IMR-90 (cell line): ENCODE measurements at regions not wholly inside any gene's neighbourhood (a gene's known extent, or its start where the extent isn't known, plus 50 kb on each side); places are given as distances from the start of the nearest gene placed in this dataset.

Experiments used
- ATAC-seq: fragments of 200-7000 bp; cut with Tn5 transposase; 2 replicates; pipeline ENCODE4 v1.9.1; 2020; ENCODE audit warnings: low read depth, mild to moderate bottlenecking, moderate library complexity
- BruUV-seq: library from RNA; stranded (reverse); fragments of 400-500 nt; replicated peaks from 2 replicates; lab custom pipeline; 2021; lab: Mats Ljungman, UMichigan
- CTCF ChIA-PET: fragments of 300-600 bp; formaldehyde crosslinking; extraction: SDS; loops from one replicate; lab custom pipeline; 2021; ENCODE audit warnings: antibody characterized with exemption; lab: Yijun Ruan, JAX
- POLR2A ChIA-PET: fragments of 300-600 bp; sonication (Branson Sonifier 250); formaldehyde crosslinking; loops from one replicate; lab custom pipeline; 2022; ENCODE audit warnings: antibody characterized with exemption; ENCODE audit not compliant: unreplicated experiment; lab: Charles Lee
- DNase-seq: peaks from one replicate; pipeline ENCODE4 v3.0.0; 2013
- H2AFZ ChIP-seq: replicated peaks from 2 replicates; pipeline ENCODE3; 2013; ENCODE audit warnings: low read length, mild to moderate bottlenecking; ENCODE audit not compliant: poor library complexity
- H2AK5ac ChIP-seq: 2 replicates; pipeline ENCODE4 v1.6.1; 2013; ENCODE audit warnings: low read depth, low read length, inconsistent platforms
- H2AK9ac ChIP-seq: replicated peaks from 2 replicates; pipeline ENCODE3; 2013; ENCODE audit warnings: mild to moderate bottlenecking, low read depth, low read length, moderate library complexity; ENCODE audit not compliant: poor library complexity
- H2BK120ac ChIP-seq: 2 replicates; pipeline ENCODE4 v1.6.1; 2013; ENCODE audit warnings: low read depth, low read length, inconsistent platforms
- H2BK15ac ChIP-seq: 3 replicates; pipeline ENCODE4 v1.6.1; 2013; ENCODE audit warnings: low read depth, low read length, inconsistent platforms
- H2BK20ac ChIP-seq: 2 replicates; pipeline ENCODE4 v1.6.1; 2013; ENCODE audit warnings: low read depth, mild to moderate bottlenecking, inconsistent platforms, low read length, moderate library complexity
- H2BK5ac ChIP-seq: 2 replicates; pipeline ENCODE4 v1.6.1; 2013; ENCODE audit warnings: mild to moderate bottlenecking, low read depth, low read length, inconsistent platforms; ENCODE audit not compliant: poor library complexity, severe bottlenecking
- H3K14ac ChIP-seq: replicated peaks from 2 replicates; pipeline ENCODE4 v1.6.1; 2013; ENCODE audit warnings: low read depth, low read length, inconsistent platforms
- H3K18ac ChIP-seq: 2 replicates; pipeline ENCODE4 v1.6.1; 2013; ENCODE audit warnings: low read depth, low read length, control low read depth
- H3K23ac ChIP-seq: 2 replicates; pipeline ENCODE4 v1.6.1; 2013; ENCODE audit warnings: low read depth, low read length, inconsistent platforms
- H3K27ac ChIP-seq: 2 replicates; pipeline ENCODE4 v1.5.1; 2013; ENCODE audit warnings: mild to moderate bottlenecking, control low read depth, low read length; ENCODE audit not compliant: insufficient read depth
- H3K27me3 ChIP-seq: 2 replicates; pipeline ENCODE4 v1.6.1; 2013; ENCODE audit warnings: low read length; ENCODE audit not compliant: control insufficient read depth, insufficient read depth
- H3K36me3 ChIP-seq: 2 replicates; pipeline ENCODE4 v1.6.1; 2013; ENCODE audit warnings: low read length, mixed read lengths; ENCODE audit not compliant: control insufficient read depth, insufficient read depth
- H3K4ac ChIP-seq: 2 replicates; pipeline ENCODE4 v1.6.1; 2013; ENCODE audit warnings: low read depth, low read length, inconsistent platforms
- H3K4me1 ChIP-seq: 2 replicates; pipeline ENCODE4 v1.6.1; 2013; ENCODE audit warnings: low read length, mixed read lengths; ENCODE audit not compliant: control insufficient read depth, insufficient read depth
- H3K4me2 ChIP-seq: 2 replicates; pipeline ENCODE4 v1.6.1; 2013; ENCODE audit warnings: low read depth, mild to moderate bottlenecking, control low read depth, low read length, moderate library complexity
- H3K4me3 ChIP-seq: 2 replicates; pipeline ENCODE4 v1.5.1; 2013; ENCODE audit warnings: low read depth, mild to moderate bottlenecking, control low read depth, low read length, moderate library complexity; ENCODE audit not compliant: insufficient read depth
- H3K56ac ChIP-seq: 2 replicates; pipeline ENCODE4 v1.6.1; 2013; ENCODE audit warnings: low read length, inconsistent platforms; ENCODE audit not compliant: insufficient read depth; ENCODE audit errors: extremely low read depth
- H3K79me1 ChIP-seq, 2 experiments: 2 replicates each; pipeline ENCODE4 v1.6.1; 2013; ENCODE audit warnings: low read length in 2 of 2, inconsistent platforms in 1 of 2, low read depth in 1 of 2
- H3K9ac ChIP-seq: 2 replicates; pipeline ENCODE4 v1.6.1; 2013; ENCODE audit warnings: low read depth, low read length, control low read depth
- H3K9me1 ChIP-seq: 2 replicates; pipeline ENCODE4 v1.6.1; 2013; ENCODE audit warnings: low read length, inconsistent platforms; ENCODE audit not compliant: insufficient read depth
- H3K9me3 ChIP-seq: 2 replicates; pipeline ENCODE4 v1.6.1; 2013; ENCODE audit warnings: low read length; ENCODE audit not compliant: control insufficient read depth, insufficient read depth
- H4K20me1 ChIP-seq: 2 replicates; pipeline ENCODE4 v1.6.1; 2013; ENCODE audit warnings: low read length, inconsistent platforms; ENCODE audit not compliant: insufficient read depth
- H4K5ac ChIP-seq: 2 replicates; pipeline ENCODE4 v1.6.1; 2013; ENCODE audit warnings: mild to moderate bottlenecking, low read depth, low read length, control low read depth
- H4K8ac ChIP-seq, 2 experiments: 2 replicates each; pipeline ENCODE4 v1.6.1; 2013; ENCODE audit warnings: low read depth in 2 of 2, low read length in 2 of 2, control low read depth in 1 of 2, inconsistent platforms in 1 of 2
- H4K91ac ChIP-seq: 2 replicates; pipeline ENCODE4 v1.6.1; 2013; ENCODE audit warnings: low read depth, low read length, inconsistent platforms; ENCODE audit not compliant: insufficient read depth
- BHLHE40 ChIP-seq: fragments of 150-350 bp; IDR thresholded peaks from 2 replicates; pipeline ENCODE4 v1.6.1; 2016; ENCODE audit warnings: mild to moderate bottlenecking, low read depth, low read length
- CHD1 ChIP-seq: IDR thresholded peaks from 2 replicates; pipeline ENCODE4 v1.6.1; 2012; ENCODE audit warnings: low read depth, low read length, improper control_type of control experiment
- FOS ChIP-seq: fragments of 150-350 bp; IDR thresholded peaks from 2 replicates; pipeline ENCODE4 v1.6.1; 2016; ENCODE audit warnings: low read depth, low read length
- MAFK ChIP-seq: IDR thresholded peaks from 2 replicates; pipeline ENCODE4 v1.6.1; 2012; ENCODE audit warnings: low read depth, low read length, improper control_type of control experiment
- MAZ ChIP-seq: IDR thresholded peaks from 2 replicates; pipeline ENCODE4 v1.6.1; 2012; ENCODE audit warnings: low read depth, mild to moderate bottlenecking, low read length, improper control_type of control experiment, moderate library complexity, borderline replicate concordance
- MXI1 ChIP-seq: IDR thresholded peaks from 2 replicates; pipeline ENCODE4 v1.6.1; 2012; ENCODE audit warnings: low read depth, mild to moderate bottlenecking, low read length, moderate library complexity, borderline replicate concordance
- POLR2A ChIP-seq: IDR thresholded peaks from 2 replicates; pipeline ENCODE4 v1.6.1; 2012; ENCODE audit warnings: mild to moderate bottlenecking, low read depth, low read length
- RCOR1 ChIP-seq: IDR thresholded peaks from 2 replicates; pipeline ENCODE4 v1.6.1; 2012; ENCODE audit warnings: mild to moderate bottlenecking, low read length, improper control_type of control experiment; ENCODE audit not compliant: insufficient replicate concordance
- SMC3 ChIP-seq: fragments of 150-350 bp; IDR thresholded peaks from 2 replicates; pipeline ENCODE4 v1.6.1; 2016; ENCODE audit warnings: low read depth, mild to moderate bottlenecking, antibody characterized with exemption, low read length, moderate library complexity
- dilution Hi-C: fragments of 300-500 bp; cut with HindIII; formaldehyde crosslinking; loops from one replicate; pipeline ENCODE4 v1.14.3; 2018; ENCODE audit warnings: low sequenced_read_pairs; ENCODE audit not compliant: unreplicated experiment
- in situ Hi-C: fragments of 300-500 bp; cut with MboI; formaldehyde crosslinking; loops from 3 replicates; pipeline ENCODE4 v1.14.3; 2019; ENCODE audit warnings: low sequenced_read_pairs, inconsistent platforms, mixed read lengths
- intact Hi-C: fragments of 100-400 bp; cut with micrococcal nuclease; formaldehyde crosslinking; loops from 2 replicates; pipeline ENCODE4 v1.10.0; 2022
- TF ChIP-seq, protein P1 (sequence below): fragments of 150-350 bp; IDR thresholded peaks from 2 replicates; pipeline ENCODE4 v1.6.1; 2016; ENCODE audit warnings: low read depth, mild to moderate bottlenecking, low read length, moderate library complexity, borderline replicate concordance
- TF ChIP-seq, protein P2 (sequence below): fragments of 150-350 bp; IDR thresholded peaks from 2 replicates; pipeline ENCODE4 v1.6.1; 2017; ENCODE audit warnings: mild to moderate bottlenecking, antibody characterized with exemption, low read length, low read depth

- TF ChIP-seq MAFK (no peak), SMC3 (no peak), POLR2A (no peak), BHLHE40 (no peak), MAZ (no peak), FOS (no peak), CHD1 (no peak), RCOR1 (no peak), MXI1 (no peak)
- TF ChIP-seq, protein P1, sequence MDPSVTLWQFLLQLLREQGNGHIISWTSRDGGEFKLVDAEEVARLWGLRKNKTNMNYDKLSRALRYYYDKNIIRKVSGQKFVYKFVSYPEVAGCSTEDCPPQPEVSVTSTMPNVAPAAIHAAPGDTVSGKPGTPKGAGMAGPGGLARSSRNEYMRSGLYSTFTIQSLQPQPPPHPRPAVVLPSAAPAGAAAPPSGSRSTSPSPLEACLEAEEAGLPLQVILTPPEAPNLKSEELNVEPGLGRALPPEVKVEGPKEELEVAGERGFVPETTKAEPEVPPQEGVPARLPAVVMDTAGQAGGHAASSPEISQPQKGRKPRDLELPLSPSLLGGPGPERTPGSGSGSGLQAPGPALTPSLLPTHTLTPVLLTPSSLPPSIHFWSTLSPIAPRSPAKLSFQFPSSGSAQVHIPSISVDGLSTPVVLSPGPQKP = no peak
- TF ChIP-seq, protein P2, sequence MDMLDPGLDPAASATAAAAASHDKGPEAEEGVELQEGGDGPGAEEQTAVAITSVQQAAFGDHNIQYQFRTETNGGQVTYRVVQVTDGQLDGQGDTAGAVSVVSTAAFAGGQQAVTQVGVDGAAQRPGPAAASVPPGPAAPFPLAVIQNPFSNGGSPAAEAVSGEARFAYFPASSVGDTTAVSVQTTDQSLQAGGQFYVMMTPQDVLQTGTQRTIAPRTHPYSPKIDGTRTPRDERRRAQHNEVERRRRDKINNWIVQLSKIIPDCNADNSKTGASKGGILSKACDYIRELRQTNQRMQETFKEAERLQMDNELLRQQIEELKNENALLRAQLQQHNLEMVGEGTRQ = no peak
- Histone ChIP-seq H3K14ac (no peak overlapping the region), H3K23ac (no peak overlapping the region), H4K20me1 (no peaks in the 10 kb centered on the region), H2AK5ac (no peak overlapping the region), H3K9me1 (peaks cover 3% of the 10 kb centered on the region; the same call in 1 of the 2 replicates), H3K27ac (no peak overlapping the region), H4K8ac (no peak overlapping the region), H2BK5ac (no peak overlapping the region), H2AK9ac (no peak overlapping the region), H2BK15ac (no peak overlapping the region), H3K79me1 (no peaks in the 10 kb centered on the region), H3K4ac (no peak overlapping the region), H3K27me3 (no peaks in the 10 kb centered on the region), H3K56ac (no peak overlapping the region), H3K4me1 (peaks cover 2% of the 10 kb centered on the region), H3K18ac (no peak overlapping the region), H2AFZ (no peak overlapping the region), H2BK20ac (no peak overlapping the region), H2BK120ac (no peak overlapping the region), H3K36me3 (no peaks in the 10 kb centered on the region), H3K9me3 (no peaks in the 10 kb centered on the region), H3K9ac (no peak overlapping the region), H4K5ac (no peak overlapping the region), H3K4me2 (no peak overlapping the region), H3K4me3 (no peak overlapping the region), H4K91ac (no peak overlapping the region)
- dilution Hi-C loops (no loop called here), in situ Hi-C loops (no loop called here), intact Hi-C loops (no loop called here)
- BruUV-seq = no TSS peak
- POLR2A ChIA-PET = no interaction called here
- DNase-seq (no peak), ATAC-seq (no peak)
- CTCF ChIA-PET = no interaction called here
These were observed 87.3 kb upstream of the TET2 start for GRCh38 chr4:105059337-105059736.
